ENCODE measurements at regions not wholly inside any gene's neighbourhood (a gene's known extent, or its start where the extent isn't known, plus 50 kb on each side); places are given as distances from the start of the nearest gene placed in this dataset.

DNA sequence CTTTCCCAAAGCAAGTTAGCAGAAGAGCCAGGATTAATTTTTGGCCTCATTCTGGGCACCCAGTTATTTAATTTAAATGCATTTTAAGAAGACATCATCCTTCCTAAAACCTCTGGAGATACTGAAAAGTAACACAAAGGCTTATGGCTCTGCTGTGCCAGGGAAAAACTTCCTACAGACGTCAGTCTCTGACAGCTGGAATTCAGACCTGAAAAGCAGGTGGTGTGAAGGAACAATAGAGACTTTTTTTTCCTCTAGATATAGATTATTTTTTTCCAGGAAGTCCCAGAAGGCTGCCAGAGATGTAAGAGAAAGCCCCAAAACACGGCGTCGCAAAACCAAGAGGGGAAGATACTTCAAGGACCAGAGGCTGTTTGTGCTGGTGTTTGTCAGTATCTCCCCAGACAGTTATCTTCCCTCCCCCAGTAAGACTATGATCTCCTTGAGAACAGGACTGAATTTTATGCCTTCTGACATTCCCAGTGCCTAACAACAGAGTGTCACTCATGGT, 88.7 kb upstream of the RASEF start:
- Histone ChIP-seq H3K27me3 (ENCODE audit: control insufficient read depth, insufficient read depth, low read length) (no peaks in the 10 kb centered on the region), H3K4me3 (ENCODE audit: low read length in 3 of 3) (no peak overlapping the region), H3K36me3 (ENCODE audit: control insufficient read depth in 2 of 3, insufficient read depth in 3 of 3, low read length in 3 of 3) (no peaks in the 10 kb centered on the region), H3K27ac (ENCODE audit: low read depth in 2 of 2, low read length in 2 of 2) (no peak overlapping the region), H3K9ac (ENCODE audit: low read length in 3 of 3) (no peak overlapping the region), H3K4me1 (ENCODE audit: control insufficient read depth in 2 of 3, insufficient read depth in 2 of 3, low read depth in 1 of 3, low read length in 3 of 3) (peaks cover 0 to 4% (median 2%) of the 10 kb centered on the region in 3 donors), H3K9me3 (ENCODE audit: control insufficient read depth in 2 of 3, insufficient read depth in 1 of 3, low read length in 3 of 3) (no peaks in the 10 kb centered on the region)
- TF ChIP-seq, protein P1, sequence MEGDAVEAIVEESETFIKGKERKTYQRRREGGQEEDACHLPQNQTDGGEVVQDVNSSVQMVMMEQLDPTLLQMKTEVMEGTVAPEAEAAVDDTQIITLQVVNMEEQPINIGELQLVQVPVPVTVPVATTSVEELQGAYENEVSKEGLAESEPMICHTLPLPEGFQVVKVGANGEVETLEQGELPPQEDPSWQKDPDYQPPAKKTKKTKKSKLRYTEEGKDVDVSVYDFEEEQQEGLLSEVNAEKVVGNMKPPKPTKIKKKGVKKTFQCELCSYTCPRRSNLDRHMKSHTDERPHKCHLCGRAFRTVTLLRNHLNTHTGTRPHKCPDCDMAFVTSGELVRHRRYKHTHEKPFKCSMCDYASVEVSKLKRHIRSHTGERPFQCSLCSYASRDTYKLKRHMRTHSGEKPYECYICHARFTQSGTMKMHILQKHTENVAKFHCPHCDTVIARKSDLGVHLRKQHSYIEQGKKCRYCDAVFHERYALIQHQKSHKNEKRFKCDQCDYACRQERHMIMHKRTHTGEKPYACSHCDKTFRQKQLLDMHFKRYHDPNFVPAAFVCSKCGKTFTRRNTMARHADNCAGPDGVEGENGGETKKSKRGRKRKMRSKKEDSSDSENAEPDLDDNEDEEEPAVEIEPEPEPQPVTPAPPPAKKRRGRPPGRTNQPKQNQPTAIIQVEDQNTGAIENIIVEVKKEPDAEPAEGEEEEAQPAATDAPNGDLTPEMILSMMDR (IDR thresholded peaks at IDR 0.05; ENCODE audit: borderline replicate concordance, extremely low read depth, insufficient read depth), result no peak
- intact Hi-C loops (cut with DNase I), result no loop called here
- DNase-seq, result no peak
- FAIRE-seq, result no peak

DNA sequence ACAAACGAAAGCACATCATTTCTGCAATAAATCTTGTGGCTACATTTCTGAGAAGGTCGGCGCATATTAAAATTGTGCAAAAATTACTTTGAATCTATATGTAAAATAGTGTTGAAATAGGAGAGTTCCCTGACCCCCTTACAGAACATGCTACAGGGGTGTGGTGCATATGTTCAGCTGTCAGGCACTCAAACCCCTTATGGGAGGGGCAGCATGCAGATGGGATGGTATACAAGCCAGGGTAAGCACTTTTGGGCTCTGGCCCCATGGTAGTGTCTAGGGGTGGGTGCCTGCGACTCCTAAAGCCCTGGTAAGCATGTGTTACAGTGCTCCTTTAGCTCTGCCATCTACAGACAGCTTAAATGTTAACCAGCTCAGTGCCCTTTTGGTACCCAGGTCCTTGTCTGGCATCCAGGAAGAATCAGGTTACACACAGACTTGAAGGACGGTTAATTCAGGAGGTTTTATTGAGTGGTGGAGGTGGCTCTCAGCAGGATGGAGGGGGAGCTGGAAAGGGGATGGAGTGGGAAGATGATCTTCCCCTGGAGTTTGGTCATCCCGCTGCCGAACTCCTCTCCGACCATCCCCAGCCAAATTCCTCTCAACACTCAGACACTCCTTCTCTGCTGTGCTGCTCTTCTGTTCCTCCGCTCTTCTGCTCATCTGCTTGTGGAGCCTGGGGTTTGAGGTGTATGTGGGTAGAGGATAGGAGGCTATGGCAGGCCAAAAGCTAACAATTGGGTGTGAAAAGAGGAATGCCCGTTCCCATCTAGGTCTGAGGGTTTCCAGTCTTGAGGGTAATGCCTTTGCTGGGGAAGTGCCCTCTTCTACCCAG, 84.6 kb upstream of the RASEF start:
- Histone ChIP-seq H3K27me3 (ENCODE audit: control insufficient read depth, insufficient read depth, low read length) (no peaks in the 10 kb centered on the region), H3K27ac (ENCODE audit: low read depth in 2 of 2, low read length in 2 of 2) (no peak overlapping the region), H3K4me3 (ENCODE audit: low read length in 3 of 3) (no peak overlapping the region), H3K36me3 (ENCODE audit: control insufficient read depth in 2 of 3, insufficient read depth in 3 of 3, low read length in 3 of 3) (no peaks in the 10 kb centered on the region), H3K9ac (ENCODE audit: low read length in 3 of 3) (no peak overlapping the region), H3K9me3 (ENCODE audit: control insufficient read depth in 2 of 3, insufficient read depth in 1 of 3, low read length in 3 of 3) (no peaks in the 10 kb centered on the region), H3K4me1 (ENCODE audit: control insufficient read depth in 2 of 3, insufficient read depth in 2 of 3, low read depth in 1 of 3, low read length in 3 of 3) (no peaks in the 10 kb centered on the region)
- intact Hi-C loops (cut with DNase I), result no loop called here
- DNase-seq, result no peak
- FAIRE-seq, result no peak
- TF ChIP-seq, protein P1 (IDR thresholded peaks at IDR 0.05; ENCODE audit: borderline replicate concordance, extremely low read depth, insufficient read depth), result no peak

DNA sequence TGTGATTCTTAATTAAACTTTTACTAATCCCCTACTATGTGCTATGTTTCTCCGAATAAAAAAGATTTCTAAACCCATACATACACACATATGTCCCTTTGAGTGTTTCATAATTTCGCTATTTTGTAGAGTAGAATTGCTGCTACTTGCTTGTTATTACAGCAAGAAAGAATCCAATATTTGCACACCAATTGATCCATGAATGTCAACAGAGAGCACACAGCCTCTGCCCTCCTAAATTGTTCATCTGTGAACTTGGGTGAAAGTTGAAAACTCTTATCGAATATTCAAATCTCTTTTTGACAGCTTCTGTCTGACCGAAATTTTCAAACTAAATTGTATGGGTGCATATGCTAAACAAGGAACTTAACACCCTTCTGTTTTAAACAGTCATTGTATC, 83.4 kb upstream of the RASEF start:
- intact Hi-C loops (cut with DNase I), result no loop called here
- DNase-seq, result no peak
- H3K4me3 ChIP-seq (ENCODE audit: low read length in 3 of 3), result no peak overlapping the region
- no peaks in the 10 kb centered on the region for H3K9me3 ChIP-seq (ENCODE audit: control insufficient read depth in 2 of 3, insufficient read depth in 1 of 3, low read length in 3 of 3)
- H3K9ac ChIP-seq (ENCODE audit: low read length in 3 of 3), result no peak overlapping the region
- H3K4me1 ChIP-seq (ENCODE audit: control insufficient read depth in 2 of 3, insufficient read depth in 2 of 3, low read depth in 1 of 3, low read length in 3 of 3), result no peaks in the 10 kb centered on the region
- TF ChIP-seq, protein P1 (IDR thresholded peaks at IDR 0.05; ENCODE audit: borderline replicate concordance, extremely low read depth, insufficient read depth), result no peak
- no peak for FAIRE-seq
- no peaks in the 10 kb centered on the region for H3K36me3 ChIP-seq (ENCODE audit: control insufficient read depth in 2 of 3, insufficient read depth in 3 of 3, low read length in 3 of 3)
- H3K27ac ChIP-seq (ENCODE audit: low read depth in 2 of 2, low read length in 2 of 2), result no peak overlapping the region
- H3K27me3 ChIP-seq (ENCODE audit: control insufficient read depth, insufficient read depth, low read length), result no peaks in the 10 kb centered on the region

All from kidney (tissue), 13 donors.